ENCODE measurements at regions not wholly inside any gene's neighbourhood (a gene's known extent, or its start where the extent isn't known, plus 50 kb on each side); places are given as distances from the start of the nearest gene placed in this dataset.

- TF ChIP-seq CTCF (IDR thresholded peaks at IDR 0.05) (no peak), POLR2A (IDR thresholded peaks at IDR 0.05) (no peak), POLR2AphosphoS5 (IDR thresholded peaks at IDR 0.05) (no peak)
Observed at GRCh38 chr2:191481305-191482070, 196.4 kb upstream of the NABP1 start.

Measured in prostate gland (tissue), 2 donors.